ENCODE measurements at regions not wholly inside any gene's neighbourhood (a gene's known extent, or its start where the extent isn't known, plus 50 kb on each side); places are given as distances from the start of the nearest gene placed in this dataset.
A peak's percentile ranks its signal among the peaks of the same experiment; 100 is the strongest.

GRCh38 chr17:56740481-56740880 is 93.2 kb downstream of the C17orf67 start:
- H3K4ac ChIP-seq (replicated peaks; ENCODE audit: insufficient read length, low read depth, low read length), result no peak overlapping the region
- H4K20me1 ChIP-seq (replicated peaks in 1 of 2; ENCODE audit: control insufficient read depth in 1 of 2, insufficient read depth in 2 of 2, low read length in 2 of 2), result no peaks in the 10 kb centered on the region
- H2AK5ac ChIP-seq (ENCODE audit: low read depth, low read length), result no peak overlapping the region
- no peak overlapping the region for H2BK12ac ChIP-seq (ENCODE audit: low read depth, low read length)
- no peak overlapping the region for H3K56ac ChIP-seq (replicated peaks; ENCODE audit: insufficient read length, low read depth, low read length)
- ChIA-PET POLR2A (ENCODE audit: partially characterized antibody) (no interaction called here), CTCF (ENCODE audit: partially characterized antibody) (interaction anchor here (0.6 to 1.8 kb wide), 7 partner anchors 11 to 244 kb away, joined by 3 to 4 read pairs (median 4); no protein-coding TSS in a partner anchor)
- no peak overlapping the region for H3K4me2 ChIP-seq (ENCODE audit: insufficient read depth in 1 of 2, low read depth in 2 of 2, low read length in 2 of 2)
- no peaks in the 10 kb centered on the region for H3K36me3 ChIP-seq (ENCODE audit: control insufficient read depth in 2 of 4, insufficient read depth in 4 of 4, low read length in 3 of 4)
- no peak for TF ChIP-seq CHD2 (IDR thresholded peaks at IDR 0.05; ENCODE audit: low read length)
- no peaks in the 10 kb centered on the region for H3K9me3 ChIP-seq (ENCODE audit: insufficient read depth in 2 of 2, low read depth in 1 of 2, low read length in 1 of 2)
- H2BK120ac ChIP-seq (replicated peaks; ENCODE audit: low read depth, low read length), result no peak overlapping the region
- H3K27ac ChIP-seq (ENCODE audit: low read depth, low read length), result no peak overlapping the region
- H2AFZ ChIP-seq (ENCODE audit: low read length), result no peak overlapping the region
- H2BK15ac ChIP-seq (ENCODE audit: low read length), result no peak overlapping the region
- 0 out of 2 replicates have a peak overlapping the region, but pooled peaks have one; percentile 16 for H2BK5ac ChIP-seq (ENCODE audit: low read depth, low read length)
- H4K91ac ChIP-seq (replicated peaks; ENCODE audit: insufficient read length, low read length), result no peak overlapping the region
- H4K5ac ChIP-seq (ENCODE audit: insufficient read length, low read depth, low read length), result no peak overlapping the region
- H3K18ac ChIP-seq (ENCODE audit: extremely low read depth, low read length), result no peak overlapping the region
- H3K4me3 ChIP-seq (ENCODE audit: extremely low read depth in 1 of 4, insufficient read depth in 2 of 4, low read depth in 3 of 4, low read length in 4 of 4), result no peak overlapping the region
- no peak overlapping the region for H3K23ac ChIP-seq (ENCODE audit: insufficient read length)
- H3K79me2 ChIP-seq (ENCODE audit: control insufficient read depth in 1 of 2, insufficient read depth in 2 of 2, low read length in 2 of 2), result no peaks in the 10 kb centered on the region
- H3K23me2 ChIP-seq (ENCODE audit: low read depth, low read length), result no peaks in the 10 kb centered on the region
- no peak overlapping the region for H4K8ac ChIP-seq (ENCODE audit: extremely low read depth, insufficient read depth, low read length)
- H3K27me3 ChIP-seq (replicated peaks in 1 of 4; ENCODE audit: control insufficient read depth in 3 of 4, extremely low read depth in 1 of 4, insufficient read depth in 3 of 4, low read length in 3 of 4), result no peaks in the 10 kb centered on the region
- H3K9ac ChIP-seq (replicated peaks in 1 of 4; ENCODE audit: extremely low read depth in 1 of 4, low read depth in 3 of 4, low read length in 3 of 4), result no peak overlapping the region
- no peak overlapping the region for H2BK20ac ChIP-seq (ENCODE audit: low read length)
- no peak overlapping the region for H3K14ac ChIP-seq (ENCODE audit: insufficient read length)
- FAIRE-seq (no peak), DNase-seq (ENCODE audit: low read depth in 1 of 2, low spot score in 2 of 2) (no peak)
- 78% methylated on average over 3 of the region's 3 CpGs; no CpG with 5 or more reads in 1 of the 2 experiments for WGBS, 2 experiments (ENCODE audit: extremely low coverage in 1 of 2, insufficient coverage in 1 of 2, insufficient read length in 1 of 2, insufficient replicate concordance in 2 of 2, low coverage in 1 of 2, low lambda C conversion rate in 2 of 2, missing lambda C conversion rate in 1 of 2)
- H3K79me1 ChIP-seq (ENCODE audit: low read depth, low read length), result no peaks in the 10 kb centered on the region
- peaks cover 0 to 2% (median 0%) of the 10 kb centered on the region in 4 experiments; a peak in 1 of 7 replicates for H3K4me1 ChIP-seq (replicated peaks in 1 of 4; ENCODE audit: control insufficient read depth in 3 of 4, insufficient read depth in 4 of 4, low read length in 3 of 4)
